K562 (cell line): ENCODE measurements at regions not wholly inside any gene's neighbourhood (a gene's known extent, or its start where the extent isn't known, plus 50 kb on each side); places are given as distances from the start of the nearest gene placed in this dataset.

ENCODE experiments used
- ATAC-seq: fragments of 200-7000 bp; cut with Tn5 transposase; 3 replicates; pipeline ENCODE4 v1.9.1; 2020; ENCODE audit warnings: moderate library complexity
- BruUV-seq: library from RNA; stranded (reverse); fragments of 400-500 nt; replicated peaks from 2 replicates; lab custom pipeline; 2021; lab: Mats Ljungman, UMichigan
- CTCF ChIA-PET: fragments of 300-600 bp; formaldehyde crosslinking; extraction: SDS; loops from one replicate; lab custom pipeline; 2021; ENCODE audit warnings: low intra/inter-chr PET ratio; lab: Yijun Ruan, JAX
- POLR2A ChIA-PET: fragments of 300-600, 350-650 bp; sonication (Branson Sonifier 250); formaldehyde crosslinking; extraction: SDS; loops from one replicate; lab custom pipeline; 2021; ENCODE audit warnings: antibody characterized with exemption, inconsistent platforms; lab: Yijun Ruan, JAX
- DNase-seq, 4 experiments: peaks; one replicate each; pipeline versions ENCODE4 v3.0.0 to v3.0.0-alpha.2; 2011 to 2018; ENCODE audit warnings: low spot score in 3 of 4, mixed read lengths in 3 of 4; ENCODE audit errors: extremely low read depth in 1 of 4
- FAIRE-seq: peaks from 2 replicates; lab custom pipeline; 2011; peaks lifted over from hg19 to GRCh38; lab: Jason Lieb, UNC
- H2AFZ ChIP-seq: 2 replicates; pipeline ENCODE4 v1.6.0; 2011; ENCODE audit warnings: low read depth, low read length, control low read depth, inconsistent platforms
- H3K27ac ChIP-seq: fragments of 200-600 bp; 3 replicates; pipeline ENCODE4 v1.8.0; 2011; ENCODE audit warnings: low read depth, mild to moderate bottlenecking, control low read depth, inconsistent platforms, low read length, moderate library complexity, mixed read lengths; ENCODE audit errors: extremely low read depth
- H3K27me3 ChIP-seq, 2 experiments: fragments of 300-600 bp in 1 of 2; 2 replicates in 1 of 2; 3 replicates in 1 of 2; pipeline versions ENCODE4 v1.6.0 to v1.8.0; 2011; ENCODE audit warnings: inconsistent platforms in 2 of 2, low read length in 2 of 2, mild to moderate bottlenecking in 1 of 2, mixed read lengths in 1 of 2, moderate library complexity in 1 of 2; ENCODE audit not compliant: control insufficient read depth in 2 of 2, insufficient read depth in 2 of 2
- H3K36me3 ChIP-seq: fragments of 300-600 bp; 3 replicates; pipeline ENCODE4 v1.8.0; 2011; ENCODE audit warnings: mild to moderate bottlenecking, low read length, inconsistent platforms; ENCODE audit not compliant: control insufficient read depth, insufficient read depth
- H3K4me1 ChIP-seq, 2 experiments: fragments of 200-600 bp in 1 of 2; replicated peaks in 1 of 2; 2 replicates in 1 of 2; 3 replicates in 1 of 2; pipeline versions ENCODE4 v1.5.1 to v1.8.0; 2011; ENCODE audit warnings: inconsistent platforms in 2 of 2, low read length in 2 of 2, mild to moderate bottlenecking in 1 of 2, mixed read lengths in 1 of 2, moderate library complexity in 1 of 2; ENCODE audit not compliant: control insufficient read depth in 2 of 2, insufficient read depth in 2 of 2
- H3K4me2 ChIP-seq: 2 replicates; pipeline ENCODE4 v1.6.1; 2011; ENCODE audit warnings: low read length, control low read depth, inconsistent platforms, mixed read lengths; ENCODE audit not compliant: insufficient read depth
- H3K4me3 ChIP-seq: fragments of 200-600 bp; sonication (generic), shearing (Covaris generic); 2 replicates; pipeline ENCODE4 v1.5.1; 2016; ENCODE audit warnings: control low read depth, inconsistent platforms
- H3K79me2 ChIP-seq: fragments of 200-600 bp; 3 replicates; pipeline ENCODE4 v1.8.0; 2011; ENCODE audit warnings: low read length, inconsistent platforms; ENCODE audit not compliant: control insufficient read depth, insufficient read depth
- H3K9ac ChIP-seq, 2 experiments: 2 replicates each; pipeline versions ENCODE4 v1.6.0 to v1.6.1; 2011; ENCODE audit warnings: low read depth in 2 of 2, low read length in 2 of 2, control low read depth in 1 of 2, inconsistent platforms in 1 of 2, mild to moderate bottlenecking in 1 of 2, mixed read lengths in 1 of 2; ENCODE audit not compliant: insufficient read depth in 1 of 2
- H3K9me1 ChIP-seq: one replicate; pipeline ENCODE4 v1.6.0; 2011; ENCODE audit warnings: inconsistent platforms, mild to moderate bottlenecking, low read length, moderate library complexity; ENCODE audit not compliant: control insufficient read depth, insufficient read depth
- H3K9me3 ChIP-seq: replicated peaks from 2 replicates; pipeline ENCODE4 v1.5.1; 2011; ENCODE audit warnings: low read depth, low read length, inconsistent platforms; ENCODE audit not compliant: control insufficient read depth, insufficient read depth
- H4K20me1 ChIP-seq: replicated peaks from 2 replicates; pipeline ENCODE4 v1.6.1; 2011; ENCODE audit warnings: low read length, inconsistent platforms, mixed read lengths; ENCODE audit not compliant: control insufficient read depth, insufficient read depth
- EZH2 ChIP-seq: IDR thresholded peaks from 2 replicates; pipeline ENCODE4 v1.6.1; 2012; ENCODE audit warnings: low read depth, mild to moderate bottlenecking, inconsistent platforms, low read length, borderline replicate concordance
- HMG20A ChIP-seq: fragments of 450-650 bp; formaldehyde crosslinking; conservative IDR thresholded peaks from 2 replicates; pipeline ENCODE4 v1.4.0; 2020; ENCODE audit warnings: mild to moderate bottlenecking, mixed read lengths
- MCM3 ChIP-seq: fragments of 450-650 bp; IDR thresholded peaks from 2 replicates; pipeline ENCODE4 v1.6.1; 2016
- NCOA4 ChIP-seq: fragments of 450-650 bp; IDR thresholded peaks from 2 replicates; pipeline ENCODE4 v1.6.1; 2018; ENCODE audit warnings: mild to moderate bottlenecking; ENCODE audit not compliant: partially characterized antibody
- NFIC ChIP-seq: fragments of 450-650 bp; IDR thresholded peaks from 2 replicates; pipeline ENCODE4 v1.6.1; 2017; ENCODE audit warnings: mild to moderate bottlenecking, inconsistent platforms
- NUFIP1 ChIP-seq: fragments of 450-650 bp; IDR thresholded peaks from 2 replicates; pipeline ENCODE4 v1.6.1; 2018; ENCODE audit not compliant: partially characterized antibody
- POLR3G ChIP-seq: IDR thresholded peaks from 2 replicates; pipeline ENCODE4 v1.6.1; 2011; ENCODE audit not compliant: insufficient read length, insufficient replicate concordance; ENCODE audit errors: extremely low read depth
- RBM14 ChIP-seq: fragments of 200-400 bp; formaldehyde crosslinking; IDR thresholded peaks from 2 replicates; pipeline ENCODE4 v1.6.1; 2018; ENCODE audit warnings: low read depth, mild to moderate bottlenecking, low read length, moderate library complexity, borderline replicate concordance; ENCODE audit not compliant: insufficient read depth
- RBM39 ChIP-seq: fragments of 200-400 bp; formaldehyde crosslinking; optimal IDR thresholded peaks from 2 replicates; pipeline ENCODE3; 2018; ENCODE audit warnings: low read depth, low read length
- TAL1 ChIP-seq: fragments of 450-650 bp; IDR thresholded peaks from 2 replicates; pipeline ENCODE4 v1.6.1; 2016; ENCODE audit warnings: mild to moderate bottlenecking
- TCF7 ChIP-seq: sonication (generic); IDR thresholded peaks from 2 replicates; pipeline ENCODE4 v1.6.1; 2016; ENCODE audit warnings: antibody characterized with exemption, borderline replicate concordance
- ZBTB17 ChIP-seq: fragments of 450-650 bp; formaldehyde crosslinking; IDR thresholded peaks from 2 replicates; pipeline ENCODE4 v1.4.0; 2020; ENCODE audit warnings: mild to moderate bottlenecking
- ZC3H11A ChIP-seq: IDR thresholded peaks from 2 replicates; pipeline ENCODE4 v1.6.1; 2012; ENCODE audit warnings: low read depth, low read length, improper control_type of control experiment
- ZEB2 ChIP-seq: fragments of 450-650 bp; IDR thresholded peaks from 2 replicates; pipeline ENCODE4 v1.6.1; 2016
- ZNF347 ChIP-seq: fragments of 450-650 bp; formaldehyde crosslinking; IDR thresholded peaks from 2 replicates; pipeline ENCODE4 v1.4.0; 2020; ENCODE audit warnings: low read depth, mild to moderate bottlenecking, moderate library complexity
- WGBS: fragments of 100-300 bp; shearing (Covaris generic); methylation state at CpG from one replicate; pipeline ENCODE4 v1.1.6; 2016; ENCODE audit warnings: low coverage, mixed read lengths; ENCODE audit not compliant: insufficient coverage; ENCODE audit errors: missing lambda C conversion rate; 5-methylcytosine and 5-hydroxymethylcytosine counted together
- in situ Hi-C: fragments of 300-500 bp; cut with MboI; formaldehyde crosslinking; loops from 4 replicates; pipeline ENCODE4 v1.15.0; 2018; ENCODE audit warnings: inconsistent platforms, mixed read lengths
- intact Hi-C: fragments of 100-400 bp; cut with micrococcal nuclease; formaldehyde crosslinking; loops from 2 replicates; pipeline ENCODE4 v1.14.2; 2022
- TF ChIP-seq, protein P1 (sequence below): fragments of 450-650 bp; conservative IDR thresholded peaks from 2 replicates; pipeline ENCODE4 v1.6.1; 2016; ENCODE audit warnings: missing genetic modification characterization, low read depth, mild to moderate bottlenecking, missing compliant biosample characterization, moderate library complexity
- TF ChIP-seq, protein P2 (sequence below): fragments of 250-450 bp; sonication (Bioruptor Pico); IDR thresholded peaks from 2 replicates; pipeline ENCODE4 v1.6.1; 2021; ENCODE audit warnings: mild to moderate bottlenecking
- TF ChIP-seq, protein P3 (sequence below): sonication (generic); formaldehyde crosslinking; IDR thresholded peaks from 2 replicates; pipeline ENCODE4 v1.8.0; 2023; ENCODE audit warnings: missing genetic modification reagents, mild to moderate bottlenecking, borderline replicate concordance

DNA sequence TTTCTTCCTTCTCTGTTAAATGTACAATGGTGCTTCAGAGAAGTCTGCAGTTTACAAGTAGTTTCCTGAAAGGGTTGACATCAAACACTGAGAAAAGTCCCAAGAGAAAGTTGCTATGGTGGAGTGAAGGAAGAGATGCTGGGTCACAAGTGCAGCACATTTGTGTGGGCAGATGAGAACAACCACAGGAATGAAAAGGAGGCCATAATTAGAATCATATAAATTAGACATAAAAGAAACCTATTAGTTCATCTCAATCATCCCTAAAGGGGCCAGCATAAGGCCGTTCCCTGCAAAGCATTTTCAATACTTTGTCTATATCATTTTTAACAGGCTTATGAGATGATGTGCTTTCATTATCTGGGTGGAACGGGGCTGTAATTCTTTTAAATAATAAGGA lies 359.2 kb downstream of the IRS2 start:
- in situ Hi-C loops, result no loop called here
- intact Hi-C loops, result no loop called here
- H3K4me1 ChIP-seq, result no peaks in the 10 kb centered on the region
- POLR2A ChIA-PET, result no interaction called here
- H3K27ac ChIP-seq, result no peak overlapping the region
- H3K36me3 ChIP-seq, result no peaks in the 10 kb centered on the region
- FAIRE-seq (no peak), DNase-seq (no peak), ATAC-seq (no peak)
- H3K4me3 ChIP-seq, result no peak overlapping the region
- no peaks in the 10 kb centered on the region for H3K9me1 ChIP-seq
- no peak for TF ChIP-seq ZC3H11A
- TF ChIP-seq RBM39, result no peak
- no peak for TF ChIP-seq ZBTB17 (CRISPR knock-in tag)
- TF ChIP-seq, protein P1, sequence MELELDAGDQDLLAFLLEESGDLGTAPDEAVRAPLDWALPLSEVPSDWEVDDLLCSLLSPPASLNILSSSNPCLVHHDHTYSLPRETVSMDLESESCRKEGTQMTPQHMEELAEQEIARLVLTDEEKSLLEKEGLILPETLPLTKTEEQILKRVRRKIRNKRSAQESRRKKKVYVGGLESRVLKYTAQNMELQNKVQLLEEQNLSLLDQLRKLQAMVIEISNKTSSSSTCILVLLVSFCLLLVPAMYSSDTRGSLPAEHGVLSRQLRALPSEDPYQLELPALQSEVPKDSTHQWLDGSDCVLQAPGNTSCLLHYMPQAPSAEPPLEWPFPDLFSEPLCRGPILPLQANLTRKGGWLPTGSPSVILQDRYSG (tag), result no peak
- TF ChIP-seq ZNF347 (CRISPR knock-in tag), result no peak
- no peak for TF ChIP-seq ZEB2
- TF ChIP-seq, protein P2, sequence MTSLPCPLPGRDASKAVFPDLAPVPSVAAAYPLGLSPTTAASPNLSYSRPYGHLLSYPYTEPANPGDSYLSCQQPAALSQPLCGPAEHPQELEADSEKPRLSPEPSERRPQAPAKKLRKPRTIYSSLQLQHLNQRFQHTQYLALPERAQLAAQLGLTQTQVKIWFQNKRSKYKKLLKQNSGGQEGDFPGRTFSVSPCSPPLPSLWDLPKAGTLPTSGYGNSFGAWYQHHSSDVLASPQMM (CRISPR knock-in tag), result no peak
- TF ChIP-seq MCM3, result no peak
- no peak for TF ChIP-seq NUFIP1
- no peak for TF ChIP-seq TCF7
- TF ChIP-seq, protein P3, sequence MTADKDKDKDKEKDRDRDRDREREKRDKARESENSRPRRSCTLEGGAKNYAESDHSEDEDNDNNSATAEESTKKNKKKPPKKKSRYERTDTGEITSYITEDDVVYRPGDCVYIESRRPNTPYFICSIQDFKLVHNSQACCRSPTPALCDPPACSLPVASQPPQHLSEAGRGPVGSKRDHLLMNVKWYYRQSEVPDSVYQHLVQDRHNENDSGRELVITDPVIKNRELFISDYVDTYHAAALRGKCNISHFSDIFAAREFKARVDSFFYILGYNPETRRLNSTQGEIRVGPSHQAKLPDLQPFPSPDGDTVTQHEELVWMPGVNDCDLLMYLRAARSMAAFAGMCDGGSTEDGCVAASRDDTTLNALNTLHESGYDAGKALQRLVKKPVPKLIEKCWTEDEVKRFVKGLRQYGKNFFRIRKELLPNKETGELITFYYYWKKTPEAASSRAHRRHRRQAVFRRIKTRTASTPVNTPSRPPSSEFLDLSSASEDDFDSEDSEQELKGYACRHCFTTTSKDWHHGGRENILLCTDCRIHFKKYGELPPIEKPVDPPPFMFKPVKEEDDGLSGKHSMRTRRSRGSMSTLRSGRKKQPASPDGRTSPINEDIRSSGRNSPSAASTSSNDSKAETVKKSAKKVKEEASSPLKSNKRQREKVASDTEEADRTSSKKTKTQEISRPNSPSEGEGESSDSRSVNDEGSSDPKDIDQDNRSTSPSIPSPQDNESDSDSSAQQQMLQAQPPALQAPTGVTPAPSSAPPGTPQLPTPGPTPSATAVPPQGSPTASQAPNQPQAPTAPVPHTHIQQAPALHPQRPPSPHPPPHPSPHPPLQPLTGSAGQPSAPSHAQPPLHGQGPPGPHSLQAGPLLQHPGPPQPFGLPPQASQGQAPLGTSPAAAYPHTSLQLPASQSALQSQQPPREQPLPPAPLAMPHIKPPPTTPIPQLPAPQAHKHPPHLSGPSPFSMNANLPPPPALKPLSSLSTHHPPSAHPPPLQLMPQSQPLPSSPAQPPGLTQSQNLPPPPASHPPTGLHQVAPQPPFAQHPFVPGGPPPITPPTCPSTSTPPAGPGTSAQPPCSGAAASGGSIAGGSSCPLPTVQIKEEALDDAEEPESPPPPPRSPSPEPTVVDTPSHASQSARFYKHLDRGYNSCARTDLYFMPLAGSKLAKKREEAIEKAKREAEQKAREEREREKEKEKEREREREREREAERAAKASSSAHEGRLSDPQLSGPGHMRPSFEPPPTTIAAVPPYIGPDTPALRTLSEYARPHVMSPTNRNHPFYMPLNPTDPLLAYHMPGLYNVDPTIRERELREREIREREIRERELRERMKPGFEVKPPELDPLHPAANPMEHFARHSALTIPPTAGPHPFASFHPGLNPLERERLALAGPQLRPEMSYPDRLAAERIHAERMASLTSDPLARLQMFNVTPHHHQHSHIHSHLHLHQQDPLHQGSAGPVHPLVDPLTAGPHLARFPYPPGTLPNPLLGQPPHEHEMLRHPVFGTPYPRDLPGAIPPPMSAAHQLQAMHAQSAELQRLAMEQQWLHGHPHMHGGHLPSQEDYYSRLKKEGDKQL (CRISPR knock-in tag), result no peak
- TF ChIP-seq NCOA4, result no peak
- no peak for TF ChIP-seq RBM14
- TF ChIP-seq EZH2, result no peak
- TF ChIP-seq HMG20A, result no peak
- no peak for TF ChIP-seq POLR3G
- TF ChIP-seq NFIC, result no peak
- TF ChIP-seq TAL1, result no peak
- no peaks in the 10 kb centered on the region for H4K20me1 ChIP-seq
- no TSS peak for BruUV-seq
- CTCF ChIA-PET, result no interaction called here
- no peak overlapping the region for H3K9ac ChIP-seq
- WGBS, result 0% methylated on average over 2 of the region's 2 CpGs
- no peak overlapping the region for H2AFZ ChIP-seq
- no peak overlapping the region for H3K4me2 ChIP-seq
- no peaks in the 10 kb centered on the region for H3K9me3 ChIP-seq
- H3K27me3 ChIP-seq, result no peaks in the 10 kb centered on the region
- no peaks in the 10 kb centered on the region for H3K79me2 ChIP-seq
